NCI-H526 treated with DMSO at 0.1 percent for 48 hours (cell line): ENCODE measurements at regions not wholly inside any gene's neighbourhood (a gene's known extent, or its start where the extent isn't known, plus 50 kb on each side); places are given as distances from the start of the nearest gene placed in this dataset.

Source experiments
- DNase-seq: peaks from one replicate; lab custom pipeline; 2025; lab: John Stamatoyannopoulos, UW

DNA sequence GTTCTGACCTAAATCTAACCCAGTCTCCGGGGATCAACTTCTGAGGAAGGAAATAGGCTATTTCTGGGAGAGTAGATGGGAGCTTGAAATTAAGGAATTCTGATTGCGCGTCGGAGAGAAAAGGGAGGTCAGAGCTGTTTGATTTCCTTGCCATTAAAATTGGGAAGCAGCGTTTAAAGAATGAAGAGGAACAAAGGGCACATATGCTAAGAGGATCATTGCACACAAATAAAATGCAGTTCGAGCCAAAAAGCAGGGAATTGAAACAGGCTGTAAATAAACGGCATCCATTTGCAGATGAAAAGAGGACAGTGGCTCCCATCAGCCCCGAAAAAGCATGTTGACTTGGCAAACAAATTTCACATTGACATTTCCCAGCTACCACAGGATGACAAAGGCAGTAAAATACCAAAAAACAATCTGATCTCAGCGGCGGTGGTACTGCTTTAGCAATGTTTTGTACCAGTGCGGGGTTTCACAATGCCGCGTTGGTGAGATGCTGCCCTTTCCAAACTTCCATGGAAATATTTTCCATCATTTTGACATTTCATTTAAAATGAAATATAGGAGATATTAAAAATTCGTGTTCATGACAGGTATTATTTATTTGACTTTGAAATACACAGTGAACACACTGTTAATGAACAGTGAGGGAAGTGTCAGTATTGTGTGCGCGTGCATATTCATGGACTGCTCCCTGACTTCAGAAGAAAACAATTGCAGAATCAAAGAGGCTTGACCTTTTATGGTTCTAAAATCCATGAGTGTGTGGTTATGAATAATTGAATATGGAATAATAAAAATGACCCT, 108.8 kb downstream of the SQOR start:
- DNase-seq: no peak

DNA sequence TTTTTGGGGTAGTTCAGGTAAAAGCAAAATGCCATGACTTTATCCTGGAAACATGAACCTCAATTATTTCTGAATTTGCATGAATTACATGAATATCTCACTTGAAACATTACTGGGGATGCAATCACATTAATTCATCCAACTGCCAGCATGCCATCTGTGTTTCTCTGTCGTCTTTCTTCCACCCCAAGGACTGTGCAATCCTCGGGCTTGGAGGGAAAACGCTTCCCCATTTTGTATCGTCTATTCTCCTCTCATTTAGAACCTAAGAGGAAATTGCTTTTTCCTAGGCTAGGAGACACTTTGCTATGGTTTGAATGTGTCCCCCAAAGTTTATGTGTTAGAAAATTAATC, 109.4 kb downstream of the SQOR start:
- DNase-seq: peak; percentile 29

DNA sequence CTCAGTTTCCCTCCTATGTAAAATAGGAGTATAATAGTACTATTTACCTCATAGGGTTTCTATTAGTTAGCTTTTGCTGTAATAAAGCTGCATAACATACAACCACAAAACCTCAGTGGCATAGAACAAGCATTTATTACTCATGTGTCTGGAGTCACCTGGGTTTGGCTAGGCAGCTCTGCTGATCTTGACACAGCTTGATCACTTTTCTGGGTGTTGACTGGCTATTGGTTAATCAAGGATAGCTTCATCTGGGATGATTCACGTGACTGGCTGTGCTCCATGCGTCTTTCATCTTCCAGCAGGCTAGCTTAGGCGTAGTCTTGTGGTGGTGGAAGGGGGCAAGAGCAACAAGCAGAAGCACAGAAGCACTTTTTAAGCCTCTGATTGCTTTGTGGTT, 112.6 kb downstream of the SQOR start:
- no peak for DNase-seq

DNA sequence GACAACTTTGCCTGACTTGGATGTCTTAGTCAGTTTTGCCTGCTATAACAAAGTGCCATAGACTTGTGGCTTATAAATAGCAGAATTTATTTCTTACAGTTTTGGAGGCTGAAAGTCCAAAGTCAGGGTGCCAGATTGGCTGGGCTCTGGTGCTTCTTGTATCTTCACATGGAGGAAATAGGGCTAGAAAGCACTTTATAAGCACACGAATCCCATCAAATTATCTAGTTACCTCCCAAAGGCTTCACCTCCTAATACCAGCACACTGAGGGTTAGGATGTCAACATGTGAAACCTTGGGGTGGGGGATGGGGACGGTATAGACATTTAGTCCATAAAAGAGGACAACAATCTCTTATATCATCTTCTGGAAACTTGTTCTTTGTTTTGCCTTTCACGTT, 116.8 kb downstream of the SQOR start:
- no peak for DNase-seq

DNA sequence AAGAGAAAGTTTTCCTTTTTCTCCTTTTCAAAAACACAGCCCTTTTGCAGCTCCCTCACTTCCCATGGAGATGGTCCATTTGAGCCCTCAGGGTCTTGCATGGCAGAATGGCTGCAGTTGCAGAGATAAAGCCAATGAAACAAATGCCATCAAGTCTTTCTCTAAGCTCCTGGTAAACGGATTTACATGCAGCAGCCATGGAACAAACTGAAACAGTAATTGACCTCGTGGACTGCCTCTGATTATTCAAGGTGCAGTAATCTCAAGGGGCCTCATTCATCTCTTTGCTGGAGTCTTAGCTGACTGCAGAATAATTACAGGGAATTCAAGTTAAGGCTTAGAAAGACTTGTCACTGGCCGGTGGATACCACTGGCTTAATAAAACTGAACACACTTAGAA, 125.1 kb downstream of the SQOR start:
- DNase-seq: no peak

DNA sequence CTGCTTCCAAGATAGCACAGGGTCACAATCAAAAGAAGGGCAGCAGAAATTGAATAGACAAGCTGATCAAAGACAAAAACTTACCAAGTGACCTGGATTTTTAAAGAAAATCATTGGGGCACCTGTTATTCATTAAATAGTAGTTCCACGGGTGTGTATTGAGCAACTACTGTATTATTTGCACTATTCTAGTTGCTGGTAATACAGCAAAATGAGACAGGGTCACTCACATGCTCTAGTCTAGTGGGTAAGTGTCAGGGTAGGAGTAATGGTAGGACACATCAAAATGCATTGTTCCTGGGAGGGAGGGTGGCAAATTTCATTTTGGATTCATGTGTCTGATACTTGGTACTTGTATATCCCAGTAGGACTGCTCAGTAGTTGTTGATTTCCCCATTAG, 127.9 kb downstream of the SQOR start:
- no peak for DNase-seq

DNA sequence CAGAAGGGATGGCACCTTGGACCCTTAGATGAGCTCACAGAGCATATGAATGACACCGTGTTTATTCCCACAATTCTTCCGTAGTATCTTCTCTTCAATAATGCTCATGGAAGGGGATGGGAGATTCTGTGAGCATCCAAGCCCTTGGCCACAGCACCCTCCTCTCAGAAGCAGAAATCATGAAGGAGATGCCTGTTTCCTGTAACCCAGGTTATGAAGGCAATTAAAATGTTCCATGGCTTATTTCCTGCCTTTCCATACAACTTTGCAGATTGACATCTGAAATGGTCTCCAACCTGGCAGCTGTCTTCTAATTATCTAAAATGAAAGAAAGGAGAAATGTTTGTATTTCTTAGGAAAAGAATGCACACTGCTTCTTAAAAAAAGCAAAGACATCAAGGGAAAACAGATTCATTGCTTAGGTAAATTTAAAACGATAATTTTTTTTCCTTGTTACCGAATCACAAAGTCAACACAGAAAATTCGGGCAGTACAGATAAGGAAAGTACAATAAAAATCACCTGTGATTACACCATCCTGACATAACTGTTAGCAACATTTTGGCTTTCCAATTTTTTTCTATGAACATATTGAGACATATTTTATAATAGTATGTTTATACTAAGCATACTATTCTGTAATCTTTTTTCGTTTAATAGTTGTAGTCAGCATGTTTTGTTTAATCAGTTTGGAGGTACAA, 128.5 kb downstream of the SQOR start:
- no peak for DNase-seq

DNA sequence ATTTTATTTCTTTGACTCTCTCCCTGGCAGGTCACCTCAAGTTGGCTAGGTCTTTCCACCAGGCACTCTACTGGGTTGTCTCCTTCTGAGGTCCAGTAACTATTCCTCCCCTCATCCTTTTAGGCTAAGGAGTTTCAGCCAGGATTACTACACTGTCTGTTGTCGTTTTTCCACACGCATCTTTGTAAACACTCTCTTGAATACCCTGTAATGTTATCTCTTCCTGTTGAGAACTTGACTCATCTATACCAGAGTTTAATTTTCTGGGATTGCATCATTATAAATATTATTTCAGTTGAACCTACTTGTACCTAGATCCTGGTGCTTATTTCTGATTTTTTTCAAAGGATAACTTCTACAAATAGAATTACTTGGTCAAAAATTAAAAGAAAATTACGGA, 138.3 kb downstream of the SQOR start:
- no peak for DNase-seq

DNA sequence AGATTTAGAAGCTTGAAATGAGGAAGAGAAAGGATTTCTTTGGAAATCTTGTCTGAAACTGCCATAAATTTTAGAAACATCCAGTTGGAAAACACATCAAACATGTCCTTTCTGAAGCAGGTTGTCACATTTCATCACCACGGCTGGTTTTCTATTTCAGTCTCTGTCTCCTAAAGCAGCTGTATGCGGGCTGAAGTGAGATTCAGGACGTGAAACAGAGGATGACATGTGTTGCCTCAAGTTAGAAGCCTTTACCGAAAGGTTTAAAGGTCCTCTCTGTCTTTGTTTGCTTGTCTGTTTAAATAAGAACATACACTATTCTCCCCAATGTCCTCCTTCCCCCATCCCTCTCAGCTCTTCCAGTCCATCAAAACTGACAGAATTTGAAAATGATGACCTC, 141.9 kb downstream of the SQOR start:
- no peak for DNase-seq

DNA sequence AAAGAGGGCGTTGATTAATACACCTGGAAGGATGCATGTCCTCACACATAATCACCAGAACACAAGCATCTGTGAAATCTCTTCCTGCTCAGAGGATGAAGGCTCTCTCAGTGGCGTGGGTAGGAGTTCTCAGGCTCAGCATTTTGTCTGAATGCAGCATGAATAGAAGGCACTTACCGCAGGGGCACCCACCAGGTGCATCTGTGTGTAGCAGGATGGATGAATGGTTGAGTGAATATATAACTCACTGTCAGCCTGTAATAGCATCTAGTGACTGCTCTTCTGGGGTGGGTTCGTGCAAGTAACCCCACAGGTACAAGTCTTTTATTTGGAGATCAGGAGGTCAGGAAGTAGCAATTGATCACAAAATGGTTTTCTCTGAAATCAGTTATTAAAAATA, 143.0 kb downstream of the SQOR start:
- no peak for DNase-seq

DNA sequence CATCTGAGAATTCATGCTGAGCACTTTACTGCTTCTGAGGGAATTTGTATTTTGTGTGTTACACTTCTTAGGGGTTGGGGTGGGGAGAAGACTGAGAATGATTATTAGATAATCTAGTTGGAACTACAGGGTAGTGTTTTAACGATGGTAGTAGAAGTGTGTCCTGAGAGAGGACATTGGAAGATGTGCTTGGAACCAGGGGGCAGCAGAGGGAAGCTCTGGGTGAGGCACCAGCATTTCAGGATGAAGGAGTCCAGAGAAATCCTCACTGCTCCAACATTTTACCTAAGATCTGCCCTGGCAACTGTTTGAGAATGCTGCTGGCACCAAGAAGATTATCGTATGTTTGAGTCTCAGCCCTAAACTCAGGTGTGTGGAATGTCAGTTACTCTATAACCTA, 145.5 kb downstream of the SQOR start:
- no peak for DNase-seq

DNA sequence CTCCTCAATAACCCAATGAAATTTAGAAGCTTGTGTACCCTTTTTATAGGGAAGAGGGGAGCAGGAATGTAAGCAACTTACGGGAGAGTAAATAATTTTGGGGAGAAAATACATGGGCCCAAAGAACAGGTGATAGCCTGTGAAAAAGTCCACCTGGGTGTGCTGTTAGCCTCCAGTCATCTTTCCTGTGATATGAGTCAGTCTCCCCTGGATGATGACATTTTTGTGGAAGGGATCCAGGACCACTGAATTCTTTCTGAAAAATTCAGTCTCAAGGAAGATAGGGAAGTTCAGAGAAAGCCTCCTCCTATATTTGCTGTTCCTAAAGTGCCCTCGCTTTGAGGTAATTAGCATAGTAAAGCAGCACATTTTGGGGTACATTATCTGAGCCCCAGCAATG, 149.8 kb downstream of the SQOR start:
- no peak for DNase-seq

DNA sequence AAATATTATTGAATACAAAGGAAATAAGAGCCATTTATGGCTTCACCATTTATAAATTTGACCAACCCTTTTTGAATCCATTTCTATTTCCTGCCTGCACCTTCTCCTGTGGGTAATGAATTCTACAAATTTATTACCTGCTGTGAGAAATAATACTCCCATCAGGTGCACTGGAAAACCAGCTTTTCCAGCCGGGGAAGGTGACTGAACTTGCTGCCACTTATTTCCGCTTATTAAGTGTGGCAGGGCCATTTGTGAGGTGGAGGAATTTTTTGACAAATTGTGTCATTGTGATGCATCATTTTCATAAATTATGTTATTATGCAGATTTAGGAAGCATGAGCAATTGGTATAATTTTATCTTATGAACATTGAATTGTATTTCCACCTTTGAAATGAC, 151.1 kb downstream of the SQOR start:
- no peak for DNase-seq

DNA sequence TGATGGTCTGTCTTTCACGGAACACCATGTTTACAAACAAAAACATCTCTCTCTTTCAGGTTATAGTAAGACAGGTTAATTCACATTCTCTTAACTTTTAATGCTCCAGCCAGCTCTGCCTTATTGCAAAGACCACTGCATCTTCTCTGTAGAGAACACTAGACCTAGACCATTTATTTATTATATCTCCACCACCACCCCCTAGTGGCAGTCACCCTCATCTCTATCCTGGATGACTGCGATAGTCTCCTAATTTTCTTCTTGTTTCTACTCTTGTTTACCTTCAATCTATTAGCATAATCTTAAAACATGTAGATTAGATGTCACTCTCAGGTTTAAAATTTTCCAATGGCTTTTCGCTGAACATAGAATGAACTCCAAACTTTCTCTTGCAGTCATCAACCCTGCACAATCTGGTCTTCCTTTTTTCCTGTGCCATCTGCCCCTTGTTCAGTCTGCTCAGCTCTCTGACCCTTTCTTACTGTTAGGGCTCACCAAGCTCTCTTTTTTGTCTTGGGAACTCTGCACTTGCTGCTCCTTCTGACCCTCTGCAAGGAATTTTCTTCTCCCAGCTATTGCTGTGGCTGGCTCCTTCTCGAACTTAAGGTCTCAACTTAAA, 155.6 kb downstream of the SQOR start:
- peak; percentile 9 for DNase-seq

DNA sequence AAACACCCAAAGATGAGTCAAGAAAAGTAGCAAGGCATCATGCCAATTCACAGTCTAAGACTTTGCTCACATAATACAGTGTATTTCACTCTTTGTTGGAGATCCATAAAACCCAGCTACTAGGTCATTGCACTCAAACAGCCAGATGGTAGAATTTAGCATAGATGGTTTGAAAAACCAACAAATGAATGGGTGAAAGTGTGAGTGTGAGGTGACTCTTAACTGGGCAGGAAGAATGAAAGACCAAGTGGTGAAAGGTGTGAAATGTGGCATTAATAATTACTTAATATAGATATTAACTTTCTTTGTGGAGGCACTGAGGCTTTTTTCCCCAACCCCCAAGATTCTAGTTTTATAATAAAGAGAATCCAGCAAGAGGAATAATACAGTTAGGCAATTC, 159.5 kb downstream of the SQOR start:
- no peak for DNase-seq

DNA sequence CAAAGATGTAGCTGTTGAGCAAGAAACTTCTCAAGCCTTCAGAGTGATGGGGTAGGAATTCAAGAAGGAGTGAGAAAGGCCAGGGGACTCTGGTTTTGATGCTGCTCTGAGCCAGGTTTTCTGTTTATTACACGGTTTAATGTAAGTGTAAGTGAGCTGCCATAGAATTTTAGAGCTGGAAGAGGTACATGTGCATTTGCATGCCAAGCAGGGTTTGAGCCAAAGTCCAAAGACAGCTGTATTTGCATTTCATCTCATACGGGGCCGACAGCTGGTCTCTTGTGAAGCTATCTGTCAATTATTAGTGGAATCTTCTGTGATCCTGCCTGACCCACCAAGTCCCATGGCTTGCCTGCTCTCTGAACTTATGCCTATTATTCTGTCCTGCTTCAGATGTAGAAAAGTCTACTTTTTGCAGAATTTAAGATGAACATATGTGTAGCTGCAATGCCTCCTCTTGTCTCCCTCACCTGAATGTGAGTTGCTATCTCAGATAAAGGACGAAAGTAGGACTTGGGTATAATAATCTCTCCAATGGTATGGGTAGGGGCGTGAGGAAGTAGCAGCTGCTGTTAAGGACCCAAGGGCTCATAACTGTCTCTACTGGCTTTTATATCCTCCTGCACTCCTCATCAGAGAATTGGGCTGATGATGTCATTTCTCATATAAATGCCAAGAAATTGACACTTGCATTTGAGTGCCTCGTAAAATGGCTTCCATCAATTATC, 160.0 kb downstream of the SQOR start:
- DNase-seq: peak; percentile 93

DNA sequence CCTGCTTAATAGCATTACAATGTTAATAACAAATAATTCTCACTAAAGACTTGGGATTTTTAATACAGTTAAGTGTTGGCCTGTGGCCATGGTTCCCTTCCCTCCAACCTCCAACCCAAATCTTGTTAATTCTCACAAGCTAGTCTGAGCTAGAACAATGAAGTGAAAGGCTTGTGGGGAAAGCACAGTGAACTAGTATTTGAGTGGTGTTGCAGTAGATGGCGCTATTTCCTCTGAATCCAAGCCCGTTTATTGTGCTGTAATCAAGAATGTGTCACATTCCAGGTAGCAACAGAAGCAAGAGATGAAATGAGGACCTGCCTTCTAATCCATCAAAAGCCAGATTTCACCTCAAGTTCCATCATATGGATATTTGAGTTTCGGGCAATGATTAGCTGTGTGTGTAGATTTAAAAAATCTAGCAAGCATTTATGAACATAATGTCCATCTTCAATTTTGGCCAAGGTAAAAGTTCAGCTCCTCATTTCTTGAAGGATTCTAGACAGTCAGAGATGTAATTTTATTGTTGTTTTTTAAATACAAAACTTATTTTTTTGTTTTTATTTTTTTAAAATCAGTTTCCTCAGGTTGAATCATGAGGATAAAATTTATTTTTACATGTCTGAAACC, 160.7 kb downstream of the SQOR start:
- DNase-seq: peak; percentile 78

DNA sequence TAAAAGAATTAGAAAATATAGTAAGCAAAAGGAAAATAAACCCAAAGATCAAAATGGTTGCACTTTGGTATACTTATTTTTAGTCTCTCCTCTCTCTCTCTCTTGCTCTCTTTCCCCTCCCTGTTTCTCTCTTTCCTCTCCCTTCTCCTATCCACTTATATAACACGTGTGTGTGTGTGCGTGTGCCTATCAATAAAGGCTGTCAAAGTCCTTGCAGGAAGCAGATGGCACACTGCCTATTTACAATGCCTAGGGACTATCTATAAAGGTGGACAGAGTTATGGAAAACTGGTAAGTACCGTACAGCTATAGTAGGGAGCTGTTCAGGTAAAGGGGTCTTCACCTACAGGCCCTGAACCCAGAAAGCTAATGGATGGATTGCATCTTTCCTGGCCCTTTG, 161.6 kb downstream of the SQOR start:
- no peak for DNase-seq

DNA sequence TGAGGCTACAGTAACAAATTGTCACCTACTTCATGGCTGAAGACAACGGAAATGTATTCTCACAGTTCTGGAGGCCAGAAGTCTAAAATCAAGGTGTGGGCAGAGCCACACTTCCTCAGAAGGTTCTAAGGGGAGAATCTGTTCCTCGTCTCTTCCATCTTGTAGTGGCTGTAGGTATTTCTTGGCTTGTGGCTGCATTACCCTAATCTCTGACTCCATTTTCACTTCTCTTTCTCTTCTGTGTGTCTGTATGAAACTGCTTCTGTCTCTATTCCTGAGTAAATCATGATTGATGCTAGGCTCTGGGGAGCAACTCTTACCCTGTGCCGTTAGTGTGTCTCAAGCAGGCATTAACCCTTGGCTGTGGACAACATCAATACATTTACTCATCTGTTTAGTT, 164.7 kb downstream of the SQOR start:
- no peak for DNase-seq

DNA sequence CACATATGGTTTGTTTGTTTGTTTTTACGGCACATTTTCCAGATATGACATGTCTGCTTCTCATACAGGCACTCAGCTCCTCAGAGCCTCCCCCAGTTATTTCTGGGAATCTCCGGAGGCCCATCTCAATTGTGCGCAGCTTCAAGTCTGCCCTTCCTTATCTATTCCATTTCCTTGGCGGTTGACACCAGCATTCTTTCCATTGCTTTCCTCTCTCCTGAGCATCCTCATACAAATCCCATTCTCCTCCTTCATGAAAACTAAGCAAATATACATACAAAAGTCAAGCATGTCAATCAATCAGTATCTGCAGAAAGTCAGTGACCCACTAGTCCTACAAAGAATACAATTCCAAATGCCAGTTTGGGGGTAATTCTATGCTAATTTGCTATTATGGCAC, 166.7 kb downstream of the SQOR start:
- DNase-seq: no peak

DNA sequence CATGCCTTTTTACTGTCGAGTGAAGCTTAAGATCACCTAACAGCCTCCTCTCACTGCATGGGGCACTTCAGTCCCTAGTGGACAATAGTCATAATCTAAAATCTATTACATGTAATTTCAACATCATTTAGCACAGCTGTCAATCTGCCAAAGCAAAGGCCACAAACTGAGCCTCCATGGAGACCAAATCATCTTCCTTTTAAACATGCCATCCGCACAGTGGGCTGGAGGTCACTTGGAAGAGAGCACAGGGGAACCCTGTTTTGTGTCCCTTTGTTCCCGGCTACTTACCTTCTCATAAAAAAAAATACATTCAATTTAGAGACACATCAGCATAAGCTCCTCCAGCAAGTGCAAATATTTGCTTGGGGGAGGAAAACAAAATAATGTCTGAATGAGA, 167.3 kb downstream of the SQOR start:
- DNase-seq: no peak

DNA sequence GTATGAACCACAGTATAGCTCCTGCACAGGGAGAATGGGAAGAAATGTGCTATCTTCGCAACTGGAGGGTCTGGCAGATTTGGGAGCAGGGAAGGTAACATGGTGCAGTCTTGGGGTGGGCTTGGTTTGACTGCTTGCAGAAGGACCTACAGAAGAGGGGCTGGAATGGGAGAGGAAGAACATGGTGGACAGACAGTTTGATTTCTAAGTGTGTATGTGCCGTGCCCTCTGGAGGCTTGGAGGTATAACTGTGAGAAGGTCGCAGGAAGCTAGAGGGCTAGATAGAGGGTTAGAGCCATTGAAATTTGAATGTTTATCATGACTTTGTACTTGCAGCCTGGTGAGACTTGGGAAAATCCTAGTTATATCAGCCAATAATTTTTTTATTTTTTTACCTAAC, 169.2 kb downstream of the SQOR start:
- DNase-seq: no peak
